Stimulated activated CD4-positive, alpha-beta T cell treated with anti-CD3 and anti-CD28 coated beads, TNF-alpha, amount 100 ng/mL, for 4 hours (primary cell): ENCODE measurements at regions not wholly inside any gene's neighbourhood (a gene's known extent, or its start where the extent isn't known, plus 50 kb on each side); places are given as distances from the start of the nearest gene placed in this dataset.
"Not testable (repeated sequence)": the region's sequence is repeated elsewhere in the genome, so short reads cannot be mapped to it uniquely, and the experiment has no call there.

Source experiments
- DNase-seq, 3 experiments: peaks; one replicate each; pipeline ENCODE4 v3.0.0-alpha.2; 2020; ENCODE audit warnings: low read depth in 3 of 3

DNA sequence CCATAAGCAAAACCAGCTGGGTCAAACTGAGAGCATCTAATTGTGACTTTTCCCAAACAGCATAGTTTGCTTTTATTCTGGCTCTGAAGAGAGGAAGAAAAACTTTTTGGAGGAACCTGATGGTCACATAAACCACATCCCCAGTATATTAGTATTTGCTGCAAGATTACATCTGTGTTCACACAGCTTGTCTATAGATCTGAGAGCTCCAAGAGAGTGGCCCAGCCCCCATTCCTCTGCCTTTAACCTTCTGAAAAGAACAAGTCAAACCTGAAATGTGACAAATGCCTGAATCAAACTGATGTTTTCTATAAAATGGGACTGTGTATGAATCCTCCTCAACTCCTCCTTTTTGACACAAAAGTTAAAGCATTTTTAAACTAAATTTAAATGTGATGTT is 435.2 kb downstream of the ZNF479 start:
- DNase-seq: not testable (repeated sequence)

DNA sequence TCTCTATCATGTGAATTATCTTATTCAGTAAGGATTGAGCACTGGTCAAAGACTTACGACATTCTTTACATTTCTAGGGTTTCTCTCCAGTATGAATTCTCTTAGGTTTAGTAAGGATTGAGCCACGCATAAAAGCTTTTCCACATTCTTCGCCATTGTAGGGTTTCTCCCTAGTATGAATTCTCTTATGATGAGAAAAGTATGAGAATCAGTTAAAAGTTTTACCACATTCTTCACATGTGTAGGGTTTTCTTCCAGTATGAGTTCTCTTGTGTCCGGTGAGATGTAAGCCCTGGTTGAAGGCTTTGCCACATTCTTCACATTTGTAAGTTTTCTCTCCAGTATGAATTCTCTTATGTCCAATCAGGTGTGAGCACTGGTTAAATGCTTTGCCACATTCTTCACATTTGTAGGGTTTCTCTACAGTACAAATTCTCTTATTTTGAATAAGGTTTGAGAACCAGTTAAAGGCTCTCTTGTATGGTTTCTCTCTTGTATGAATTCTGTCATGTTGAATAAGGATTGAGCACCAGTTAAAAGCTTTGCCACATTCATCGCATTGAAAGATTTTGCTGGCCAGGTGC is 445.9 kb downstream of the ZNF479 start:
- DNase-seq: no peak

DNA sequence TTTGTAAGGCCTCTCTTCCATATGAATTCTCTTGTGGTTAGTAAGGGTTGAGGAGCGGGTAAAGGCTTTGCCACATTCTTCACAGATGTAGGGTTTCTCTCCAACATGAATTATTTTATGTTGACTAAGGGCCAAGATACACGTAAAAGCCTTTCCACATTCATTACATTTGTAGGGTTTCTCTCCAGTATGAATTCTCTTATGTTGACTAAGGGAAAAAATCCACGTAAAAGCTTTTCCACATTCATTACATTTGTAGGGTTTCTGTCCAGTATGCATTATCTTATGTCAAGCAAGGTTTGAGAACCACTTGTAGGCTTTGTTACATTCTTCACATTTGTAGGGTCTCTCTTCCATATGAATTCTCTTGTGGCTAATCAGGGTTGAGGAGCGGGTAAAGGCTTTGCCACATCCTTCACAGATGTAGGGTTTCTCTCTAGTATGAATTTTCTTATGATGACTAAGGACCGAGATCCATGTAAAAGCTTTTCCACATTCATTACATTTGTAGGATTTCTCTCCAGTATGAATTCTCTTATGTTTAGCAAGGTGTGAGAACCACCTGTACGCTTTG is 493.0 kb downstream of the ZNF479 start:
- no peak for DNase-seq

DNA sequence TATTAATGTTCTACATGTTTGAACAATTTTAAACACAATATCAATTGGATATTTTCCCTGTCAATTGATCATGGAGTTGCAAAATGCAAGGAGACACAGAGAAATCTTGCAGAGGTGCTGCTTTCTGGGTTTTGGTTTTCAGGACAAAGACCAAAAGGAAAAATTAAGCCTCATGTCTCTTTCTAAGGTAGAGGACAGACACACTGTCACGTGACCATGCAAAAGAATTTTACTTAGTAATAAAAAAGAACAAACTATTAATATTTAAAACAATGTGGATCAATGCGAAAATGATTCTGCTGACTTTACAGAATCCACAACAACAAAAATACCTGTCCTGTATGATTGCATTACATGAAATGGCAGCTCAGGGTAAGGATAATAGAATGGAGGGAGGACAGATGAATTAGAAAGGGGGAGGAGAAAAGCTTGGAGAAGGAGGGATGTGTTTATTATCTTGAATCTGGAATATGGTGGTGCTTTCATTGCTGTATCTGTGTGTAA is 493.7 kb upstream of the NUPR2 start:
- DNase-seq: no peak

DNA sequence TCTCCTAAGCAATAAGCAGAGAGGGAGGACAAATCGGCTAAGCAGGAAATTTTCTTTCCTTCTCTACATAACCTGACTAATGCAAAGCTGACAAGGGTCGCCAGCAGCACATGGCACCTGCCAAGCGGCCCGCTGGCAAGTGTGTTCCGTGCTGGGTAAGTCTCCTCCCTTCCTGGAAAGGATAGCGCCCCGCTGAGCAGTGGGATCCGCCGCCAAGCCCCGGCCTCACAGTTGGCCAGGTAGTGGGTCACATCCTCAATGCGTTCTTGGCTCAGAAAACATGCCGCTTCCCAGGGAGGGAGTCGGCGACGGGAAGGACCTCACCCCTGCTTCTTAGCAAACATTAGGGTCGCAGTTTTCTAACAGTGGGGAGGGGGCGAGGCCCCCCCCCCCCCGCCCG is 488.9 kb upstream of the NUPR2 start:
- no peak for DNase-seq

DNA sequence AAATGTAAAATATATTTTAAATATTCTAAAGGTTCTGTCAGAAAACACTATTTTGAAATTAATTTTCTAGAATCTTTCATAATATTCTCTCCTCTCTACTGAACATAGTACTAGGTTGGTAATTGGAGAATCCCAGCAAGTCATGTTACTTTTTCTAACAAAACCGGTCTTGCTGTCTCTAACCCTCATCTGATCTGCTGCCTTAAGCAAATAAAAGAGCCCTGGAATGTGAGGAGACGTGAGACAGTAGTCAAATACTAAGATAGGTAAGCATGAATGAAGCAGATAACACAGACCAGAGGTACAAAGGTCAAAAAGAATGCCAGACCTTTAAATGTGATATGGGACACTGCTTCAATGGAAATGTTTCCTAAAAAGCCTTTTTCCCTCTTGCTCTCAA is 462.4 kb upstream of the NUPR2 start:
- DNase-seq: no peak

DNA sequence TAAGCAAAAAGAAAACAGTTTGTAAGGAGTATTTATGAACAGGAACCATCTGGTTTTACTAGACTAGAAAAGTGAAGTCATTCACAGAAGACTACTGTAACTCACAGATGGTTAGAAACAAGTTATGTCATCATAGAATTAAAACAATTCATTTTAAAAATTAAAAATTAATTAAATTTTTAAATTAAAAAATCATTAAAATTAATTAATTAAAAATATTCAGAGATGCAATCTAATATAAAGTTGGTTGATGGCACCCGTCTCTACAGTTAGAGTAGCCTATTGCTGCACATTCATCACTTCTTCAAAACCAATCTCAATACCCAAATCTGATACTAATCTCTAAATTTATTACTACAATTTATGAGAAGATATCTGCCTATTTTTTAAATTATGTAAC is 454.8 kb upstream of the NUPR2 start:
- DNase-seq: no peak

DNA sequence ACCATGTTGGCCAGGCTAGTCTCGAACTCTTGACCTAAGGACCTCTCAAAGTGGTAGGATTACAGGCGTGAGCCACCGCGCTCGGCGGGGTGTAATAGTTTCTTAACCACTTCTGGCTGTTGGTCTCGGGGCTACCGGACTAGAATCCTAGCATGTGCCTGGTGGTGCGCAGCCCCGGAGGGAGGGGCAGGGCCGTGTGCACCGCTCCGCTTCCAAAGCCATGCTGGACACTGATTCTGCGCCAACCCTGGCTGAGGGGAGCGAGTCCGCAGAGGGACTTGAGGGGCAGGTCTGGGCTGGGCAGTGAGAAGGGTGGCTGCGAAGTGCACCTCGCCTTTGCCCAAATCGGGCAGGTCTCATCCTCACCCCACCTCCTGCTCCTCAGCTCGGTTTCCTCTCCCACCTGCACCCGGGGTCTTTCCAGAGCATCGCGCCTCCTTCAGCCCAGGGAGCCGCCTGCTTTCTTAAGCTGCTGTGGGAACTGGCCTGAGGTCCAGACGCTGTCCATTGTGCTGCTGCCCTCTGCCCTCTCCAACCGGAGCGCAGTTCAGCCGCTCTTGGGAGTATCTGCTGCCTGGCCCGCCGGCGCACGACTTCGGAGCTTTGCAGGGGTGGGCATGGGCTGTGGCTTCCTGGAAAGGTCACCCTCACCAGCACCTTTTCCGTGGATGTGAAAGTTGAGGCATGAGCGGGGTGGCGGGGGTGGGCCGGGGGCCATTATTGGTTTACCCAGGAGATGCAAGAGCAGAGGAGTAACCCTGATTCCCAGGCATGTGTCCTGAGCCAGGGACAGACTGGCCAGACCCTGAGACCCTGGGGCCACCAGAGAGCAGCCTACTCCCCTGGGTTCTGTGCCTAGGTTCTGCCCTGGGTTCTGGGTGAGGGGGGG is 422.6 kb upstream of the NUPR2 start:
- no peak for DNase-seq

DNA sequence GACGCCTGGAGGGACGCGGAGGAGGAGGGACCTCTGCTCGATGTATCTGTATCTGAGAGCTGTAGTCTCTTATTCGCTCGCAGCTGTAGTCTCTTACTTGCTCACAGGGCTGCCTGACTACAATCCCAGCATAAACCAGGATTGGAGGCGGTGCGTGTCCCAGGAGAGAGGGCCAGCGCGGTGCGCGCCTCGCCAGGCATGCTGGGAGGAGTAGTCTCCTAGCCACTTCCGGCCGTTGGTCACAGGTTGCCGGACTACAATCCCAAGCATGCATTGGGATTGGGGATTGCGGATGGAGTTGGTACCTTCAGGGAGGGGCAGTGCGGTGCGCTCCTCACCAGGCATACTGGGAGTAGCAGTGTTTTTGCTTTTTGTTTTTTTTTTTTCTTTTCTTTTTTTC is 421.7 kb upstream of the NUPR2 start:
- no peak for DNase-seq

DNA sequence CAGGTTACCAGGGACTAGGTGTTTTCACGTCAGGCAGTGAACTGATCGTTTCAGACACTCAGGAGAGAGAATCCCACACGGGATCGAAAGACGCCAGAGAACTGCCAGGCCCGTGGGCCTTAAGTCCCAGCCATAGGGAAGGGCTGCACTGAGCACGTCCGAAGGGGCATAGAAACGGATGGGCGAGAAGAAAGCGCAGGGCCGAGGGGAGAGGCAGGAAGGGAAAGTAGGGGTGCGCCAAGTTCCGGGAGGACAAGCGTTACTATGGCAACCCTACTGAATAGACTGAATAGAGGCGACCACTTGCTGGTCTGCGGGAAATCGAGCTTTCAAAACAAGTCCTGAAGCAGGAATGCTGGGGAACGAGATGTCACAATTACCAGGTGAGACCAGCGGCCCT is 421.3 kb upstream of the NUPR2 start:
- DNase-seq: no peak

DNA sequence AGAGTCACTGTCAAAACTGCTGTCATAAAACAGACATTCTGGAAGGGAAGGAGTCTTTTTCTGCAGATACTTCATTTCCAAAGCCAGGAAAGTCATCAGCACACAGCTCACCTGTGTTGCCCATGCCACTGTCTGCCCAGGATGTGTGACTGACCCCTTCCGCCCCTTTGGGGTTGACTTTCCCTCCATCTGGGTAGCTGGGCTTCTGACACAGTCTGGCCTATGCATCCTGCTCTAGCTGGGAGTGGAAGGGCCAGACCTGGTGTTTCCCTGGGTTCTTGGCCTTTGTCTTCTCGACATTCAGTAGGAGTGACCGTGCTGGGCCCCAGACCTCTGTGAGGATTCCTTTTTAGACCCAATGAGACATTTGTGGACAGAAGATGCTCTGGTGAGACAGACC is 378.9 kb upstream of the NUPR2 start:
- no peak for DNase-seq

DNA sequence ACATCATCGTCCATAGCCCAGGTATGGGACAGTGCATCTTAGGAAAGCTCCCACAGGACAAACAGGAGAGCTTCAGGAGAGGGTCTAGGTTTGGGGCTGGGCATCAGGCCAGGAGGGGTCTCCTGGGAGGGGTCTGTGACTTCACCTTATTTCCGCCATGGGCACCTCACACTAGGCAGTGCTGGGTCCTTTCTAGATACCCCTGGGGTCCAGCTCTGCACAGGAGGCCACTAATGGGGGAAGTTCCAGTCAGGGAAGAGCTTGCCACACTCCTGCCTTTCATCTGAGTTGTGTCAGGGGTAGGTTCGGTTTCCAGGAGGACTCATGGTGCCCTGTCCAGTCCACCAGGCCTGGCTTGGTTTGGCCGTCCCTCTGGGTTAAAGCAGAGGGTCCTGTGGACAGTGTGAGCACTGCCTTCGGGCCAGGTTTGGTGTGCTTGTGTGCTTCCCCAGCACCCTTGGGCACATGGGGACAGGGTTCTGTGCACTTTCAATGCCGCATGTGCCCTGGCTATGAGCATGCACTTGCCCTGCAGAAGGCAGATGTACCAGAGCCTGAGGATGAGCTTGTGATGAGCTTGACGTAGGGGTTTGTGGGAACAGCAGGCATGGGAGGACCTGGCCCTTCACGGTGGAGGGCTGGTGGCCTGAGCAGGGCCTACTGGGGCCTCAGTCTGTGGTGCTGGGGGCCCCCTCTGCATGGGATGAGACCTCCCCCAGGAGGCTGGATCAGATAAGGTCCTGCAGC is 377.7 kb upstream of the NUPR2 start:
- no peak for DNase-seq

DNA sequence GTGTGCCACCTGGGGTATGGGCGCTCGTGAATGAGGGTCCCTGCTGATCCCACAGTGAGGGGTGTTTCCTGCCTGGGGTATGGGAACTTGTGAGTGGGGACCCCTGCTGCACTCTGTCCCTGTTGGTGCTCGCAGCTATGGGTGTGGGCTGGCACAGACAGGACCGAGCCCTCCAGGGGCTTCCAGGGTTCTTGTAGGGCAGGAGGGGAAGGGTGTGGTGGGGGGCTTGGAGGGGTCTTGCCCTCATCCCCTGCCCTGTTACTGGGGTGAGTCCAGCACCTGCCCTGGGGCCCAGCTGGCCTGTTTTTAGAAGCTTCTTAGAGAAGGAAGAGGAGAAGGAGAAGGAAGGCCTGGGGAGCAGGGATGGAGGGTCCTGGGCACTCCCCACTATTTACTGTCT is 377.0 kb upstream of the NUPR2 start:
- DNase-seq: no peak

DNA sequence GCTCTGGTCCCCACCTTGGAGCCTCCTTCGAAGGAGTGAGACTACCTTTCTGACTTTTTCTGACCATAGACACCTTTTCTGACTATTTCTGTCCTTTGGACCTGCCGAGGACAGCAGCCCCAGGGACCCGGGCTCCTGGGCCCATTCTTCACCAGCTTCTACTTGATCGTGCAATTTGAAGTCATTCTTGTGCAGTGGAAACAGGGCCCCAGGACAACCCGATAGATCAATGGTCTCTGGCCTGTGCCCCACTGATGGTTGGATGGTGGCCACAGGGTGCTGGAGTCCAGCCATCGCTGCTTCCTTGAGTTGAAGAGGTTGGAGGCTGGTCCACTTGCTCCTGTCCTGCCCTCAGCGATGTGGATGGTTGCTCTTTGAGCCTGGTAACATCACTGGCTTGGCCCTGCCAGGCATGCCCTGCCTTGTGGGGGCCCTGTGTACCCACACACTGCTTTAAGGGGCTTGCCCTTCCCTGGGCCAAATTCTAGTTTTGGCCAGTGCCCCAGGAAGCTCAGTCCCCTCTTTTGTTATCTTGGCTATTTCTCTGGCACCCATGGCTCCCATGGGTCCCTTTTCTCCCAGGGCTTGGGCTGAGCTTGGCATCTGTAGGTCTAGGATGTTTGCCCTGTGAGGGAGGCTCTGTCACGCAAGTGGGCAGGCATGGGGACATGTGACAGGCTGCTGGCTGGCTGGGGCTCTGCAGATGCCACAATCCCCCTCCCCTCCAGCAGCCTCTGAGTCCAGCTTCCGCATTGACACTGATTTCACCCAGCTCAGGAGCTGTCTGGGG is 375.6 kb upstream of the NUPR2 start:
- DNase-seq: no peak

DNA sequence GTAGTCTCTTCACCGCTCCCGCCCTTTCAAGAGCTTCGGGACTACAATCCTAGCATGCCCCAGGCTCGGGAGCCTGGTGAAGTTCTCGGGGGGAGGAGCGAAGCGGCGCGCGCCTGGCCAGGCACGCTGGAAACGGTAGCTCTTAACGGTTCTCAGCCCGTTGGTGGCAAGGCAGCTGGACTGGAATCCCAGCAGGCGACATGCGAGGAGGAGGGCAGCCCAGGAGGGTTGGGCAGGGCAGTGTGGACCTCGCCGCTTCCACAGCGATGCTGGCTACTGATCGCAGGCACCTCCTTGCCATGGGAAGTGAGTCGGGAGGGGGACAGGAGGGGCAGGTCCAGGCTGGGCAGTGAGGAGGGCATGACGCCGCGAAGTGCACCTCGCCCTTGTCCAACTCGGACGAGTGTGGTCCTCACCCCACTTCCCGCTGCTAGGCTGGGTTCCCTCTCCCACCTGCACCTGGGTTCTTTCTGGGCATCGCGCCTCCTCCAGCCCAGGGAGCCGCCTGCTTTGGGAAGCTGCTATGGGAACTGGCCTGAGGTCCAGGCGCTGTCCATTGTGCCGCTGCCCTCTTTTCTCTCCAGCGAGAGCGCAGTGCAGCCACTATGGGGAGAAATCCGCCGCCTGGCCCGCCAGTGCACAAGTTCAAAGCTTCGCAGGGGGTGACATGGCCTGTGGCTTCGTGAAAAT is 367.8 kb upstream of the NUPR2 start:
- DNase-seq: no peak

DNA sequence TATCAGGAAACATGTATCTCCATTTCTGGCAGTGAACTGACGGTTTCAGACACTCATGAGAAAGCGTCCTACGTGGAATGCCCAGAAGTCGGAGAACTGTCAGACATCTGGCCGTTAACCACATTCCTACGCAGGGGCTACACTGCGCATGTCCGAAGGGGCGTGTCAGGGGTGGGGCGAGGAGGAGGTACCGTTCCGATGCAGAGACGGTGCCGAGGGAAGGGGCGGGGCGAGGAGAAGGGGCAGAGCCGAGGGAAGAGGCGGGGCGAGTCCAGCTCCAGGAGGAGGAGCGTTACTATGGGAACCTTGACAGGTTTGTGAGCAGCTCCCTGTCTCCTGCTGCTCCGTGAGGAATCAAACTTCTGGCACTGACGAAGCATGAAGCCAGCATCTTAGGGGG is 366.9 kb upstream of the NUPR2 start:
- DNase-seq: no peak

DNA sequence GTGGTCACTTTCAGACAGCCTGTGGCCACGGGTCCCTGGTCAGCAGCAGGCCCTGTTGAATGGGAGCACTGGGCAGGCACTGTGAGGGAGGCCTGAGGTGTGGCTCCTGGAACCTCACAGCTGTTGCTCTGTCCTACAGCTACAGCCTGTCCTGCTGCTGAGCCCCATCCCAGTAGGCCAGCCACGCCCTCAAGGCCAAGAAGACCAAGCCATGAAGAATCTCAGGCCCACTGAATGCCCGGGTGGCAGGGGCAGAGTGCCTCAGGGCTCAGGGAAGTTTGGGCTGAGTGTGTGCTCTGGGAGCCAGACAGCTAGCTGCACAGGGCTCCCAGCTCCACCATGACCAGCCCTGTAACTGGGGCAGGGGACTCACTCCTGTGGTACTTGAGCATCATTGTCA is 363.5 kb upstream of the NUPR2 start:
- DNase-seq: no peak

DNA sequence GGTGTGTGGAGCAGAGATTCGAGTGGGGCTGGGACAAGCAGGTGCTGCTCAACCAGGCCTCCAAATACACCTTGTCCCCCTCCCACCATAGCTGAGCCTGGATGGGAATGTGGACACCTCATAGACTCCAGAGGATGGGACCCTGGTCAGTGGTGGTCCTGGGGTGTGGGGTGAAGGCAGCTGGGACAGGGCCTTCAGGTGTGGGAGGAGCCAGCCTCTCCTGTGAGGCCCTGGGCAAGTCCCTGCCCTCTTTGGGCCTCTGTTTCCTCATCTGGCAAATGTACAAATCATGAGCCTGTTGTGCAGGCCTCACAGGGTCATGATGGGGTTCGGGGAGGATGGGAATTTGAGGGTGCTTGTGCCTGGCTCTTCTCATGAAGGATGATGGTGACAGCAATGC is 362.9 kb upstream of the NUPR2 start:
- DNase-seq: no peak

DNA sequence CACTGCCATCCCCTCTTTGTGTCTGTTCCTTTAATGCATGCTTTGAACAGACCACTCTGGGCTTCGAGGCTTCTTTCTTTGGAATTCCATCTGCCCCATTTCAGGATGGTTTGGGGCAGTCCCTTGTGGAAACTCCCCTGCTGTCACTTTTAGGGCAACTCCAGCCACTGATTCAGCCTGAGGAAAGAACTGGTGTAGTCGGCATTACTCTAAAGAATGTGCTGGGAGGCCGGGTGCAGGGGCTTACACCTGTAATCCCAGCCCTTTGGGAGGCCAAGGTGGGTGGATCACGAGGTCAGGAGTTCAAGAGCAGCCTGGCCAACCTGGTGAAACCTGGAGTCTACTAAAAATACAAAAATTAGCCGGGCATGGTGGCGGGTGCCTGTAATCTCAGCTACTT is 358.1 kb upstream of the NUPR2 start:
- no peak for DNase-seq

DNA sequence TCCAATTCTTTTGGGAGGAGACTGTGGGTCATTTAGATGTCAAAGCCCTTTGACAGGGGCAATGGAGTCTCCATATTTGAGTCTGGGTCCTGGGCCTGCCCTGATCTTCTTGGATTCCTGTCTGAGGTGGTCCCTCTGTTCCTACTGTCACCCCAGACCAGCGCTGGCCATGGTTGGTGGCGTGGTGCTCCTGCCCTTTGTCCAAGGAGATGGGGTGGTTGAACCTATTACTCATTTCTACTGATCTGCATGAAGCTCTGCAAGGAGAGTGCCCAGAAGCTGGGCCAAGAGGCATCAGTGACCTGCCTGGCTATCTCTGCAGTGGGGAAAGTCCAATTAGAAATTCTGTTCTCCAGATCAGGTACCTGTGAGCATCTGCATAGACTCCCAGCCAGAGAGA is 355.6 kb upstream of the NUPR2 start:
- no peak for DNase-seq
